ENCODE measurements at regions not wholly inside any gene's neighbourhood (a gene's known extent, or its start where the extent isn't known, plus 50 kb on each side); places are given as distances from the start of the nearest gene placed in this dataset.

DNA sequence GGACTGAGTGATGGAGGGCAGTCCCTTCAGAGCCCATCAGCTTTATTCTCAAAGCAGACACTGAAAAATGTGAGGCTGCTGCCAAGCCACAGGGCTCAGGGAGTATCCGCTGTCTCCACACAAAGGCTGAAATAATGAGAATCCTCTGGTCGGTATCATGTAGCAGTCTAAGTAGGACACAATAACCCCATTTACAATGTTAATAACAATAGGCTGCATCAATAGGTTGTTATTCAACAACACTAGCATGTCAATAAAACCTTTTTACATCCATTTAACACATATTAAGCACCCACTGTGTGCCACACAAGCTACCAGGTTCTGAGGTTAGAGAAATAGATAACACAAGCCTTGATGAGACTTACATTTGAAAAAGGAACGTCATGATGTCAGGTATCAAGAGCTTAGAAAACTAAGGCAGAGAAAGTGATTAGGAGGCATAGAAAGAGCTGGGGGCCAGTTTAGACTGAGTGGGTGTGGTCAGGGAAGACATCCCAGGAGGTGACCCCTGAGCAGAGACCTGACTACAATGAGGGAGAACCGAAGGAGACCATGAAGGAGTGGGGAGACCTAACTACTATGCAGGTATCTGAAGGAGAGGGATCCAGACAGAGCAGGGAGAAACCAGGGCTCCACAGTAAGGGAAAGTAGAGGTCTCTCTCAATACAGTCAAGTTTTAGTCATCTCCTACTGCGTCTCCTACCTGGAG lies 140.1 kb upstream of the GRIA1 start:
- TF ChIP-seq MYB (IDR thresholded peaks at IDR 0.05; ENCODE audit: borderline replicate concordance, low read depth, low read length) (no peak), RCOR1 (conservative IDR thresholded peaks at IDR 0.05; ENCODE audit: low read depth, low read length) (no peak), SIX5 (IDR thresholded peaks at IDR 0.05; ENCODE audit: low read depth, low read length, severe bottlenecking) (no peak), TAF1 (IDR thresholded peaks at IDR 0.05; ENCODE audit: borderline replicate concordance, low read depth, low read length) (no peak), YBX1 (IDR thresholded peaks at IDR 0.05) (no peak), FOS (IDR thresholded peaks at IDR 0.05; ENCODE audit: borderline replicate concordance, extremely low read depth, insufficient read length) (no peak), EP300 (IDR thresholded peaks at IDR 0.05; ENCODE audit: borderline replicate concordance in 1 of 2, control insufficient read depth in 1 of 2, low read depth in 2 of 2, low read length in 2 of 2) (no peak), ZNF207 (IDR thresholded peaks at IDR 0.05; ENCODE audit: borderline replicate concordance) (no peak), NBN (IDR thresholded peaks at IDR 0.05) (no peak)
- TF ChIP-seq, protein P1, sequence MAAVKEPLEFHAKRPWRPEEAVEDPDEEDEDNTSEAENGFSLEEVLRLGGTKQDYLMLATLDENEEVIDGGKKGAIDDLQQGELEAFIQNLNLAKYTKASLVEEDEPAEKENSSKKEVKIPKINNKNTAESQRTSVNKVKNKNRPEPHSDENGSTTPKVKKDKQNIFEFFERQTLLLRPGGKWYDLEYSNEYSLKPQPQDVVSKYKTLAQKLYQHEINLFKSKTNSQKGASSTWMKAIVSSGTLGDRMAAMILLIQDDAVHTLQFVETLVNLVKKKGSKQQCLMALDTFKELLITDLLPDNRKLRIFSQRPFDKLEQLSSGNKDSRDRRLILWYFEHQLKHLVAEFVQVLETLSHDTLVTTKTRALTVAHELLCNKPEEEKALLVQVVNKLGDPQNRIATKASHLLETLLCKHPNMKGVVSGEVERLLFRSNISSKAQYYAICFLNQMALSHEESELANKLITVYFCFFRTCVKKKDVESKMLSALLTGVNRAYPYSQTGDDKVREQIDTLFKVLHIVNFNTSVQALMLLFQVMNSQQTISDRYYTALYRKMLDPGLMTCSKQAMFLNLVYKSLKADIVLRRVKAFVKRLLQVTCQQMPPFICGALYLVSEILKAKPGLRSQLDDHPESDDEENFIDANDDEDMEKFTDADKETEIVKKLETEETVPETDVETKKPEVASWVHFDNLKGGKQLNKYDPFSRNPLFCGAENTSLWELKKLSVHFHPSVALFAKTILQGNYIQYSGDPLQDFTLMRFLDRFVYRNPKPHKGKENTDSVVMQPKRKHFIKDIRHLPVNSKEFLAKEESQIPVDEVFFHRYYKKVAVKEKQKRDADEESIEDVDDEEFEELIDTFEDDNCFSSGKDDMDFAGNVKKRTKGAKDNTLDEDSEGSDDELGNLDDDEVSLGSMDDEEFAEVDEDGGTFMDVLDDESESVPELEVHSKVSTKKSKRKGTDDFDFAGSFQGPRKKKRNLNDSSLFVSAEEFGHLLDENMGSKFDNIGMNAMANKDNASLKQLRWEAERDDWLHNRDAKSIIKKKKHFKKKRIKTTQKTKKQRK (IDR thresholded peaks at IDR 0.05; ENCODE audit: low read depth, low read length): no peak
- Histone ChIP-seq H3K36me3 (ENCODE audit: control insufficient read depth in 2 of 2, insufficient read depth in 2 of 2, low read length in 1 of 2) (no peaks in the 10 kb centered on the region), H3K79me2 (ENCODE audit: control insufficient read depth, insufficient read depth, low read length) (no peaks in the 10 kb centered on the region), H3K27ac (ENCODE audit: control insufficient read depth, insufficient read depth) (no peak overlapping the region), H3K4me1 (ENCODE audit: control insufficient read depth, insufficient read depth, low read length) (peaks cover 12% of the 10 kb centered on the region), H2AFZ (ENCODE audit: control insufficient read depth, low read depth, low read length) (no peak overlapping the region), H3K9me3 (replicated peaks; ENCODE audit: control insufficient read depth, insufficient read depth, low read length) (no peaks in the 10 kb centered on the region), H3K27me3 (replicated peaks in 1 of 2; ENCODE audit: control insufficient read depth in 2 of 2, insufficient read depth in 2 of 2, low read length in 1 of 2) (no peaks in the 10 kb centered on the region; a peak in 1 of 4 replicates), H3K4me3 (no peak overlapping the region), H3K9ac (ENCODE audit: control insufficient read depth, insufficient read depth, low read length) (no peak overlapping the region), H3K4me2 (ENCODE audit: control insufficient read depth, insufficient read depth) (no peak overlapping the region), H4K20me1 (ENCODE audit: control insufficient read depth, insufficient read depth) (no peaks in the 10 kb centered on the region)
- ATAC-seq (no peak), DNase-seq (ENCODE audit: low read depth, low spot score) (no peak), FAIRE-seq (no peak)
- ChIA-PET SMC1A (ENCODE audit: uncharacterized antibody, unreplicated experiment) (interaction anchor here (1.1 to 1.3 kb wide), 2 partner anchors 8 to 708 kb away, joined by 3 read pairs; no protein-coding TSS in a partner anchor), CTCF (interaction anchor here (0.7 kb wide), 1 partner anchor 13 kb away, joined by 3 read pairs; no protein-coding TSS in a partner anchor), RAD21 (ENCODE audit: unreplicated experiment) (interaction anchor here (0.7 kb wide), 1 partner anchor 111 kb away, joined by 3 read pairs; no protein-coding TSS in a partner anchor), POLR2A (interaction anchor here (0.7 to 0.9 kb wide), 2 partner anchors 8 to 206 kb away, joined by 3 to 7 read pairs; no protein-coding TSS in a partner anchor)
- intact Hi-C loops (cut with micrococcal nuclease; ENCODE audit: unreplicated experiment) (no loop called here), in situ Hi-C loops (cut with MboI) (no loop called here)
- no TSS peak for BruUV-seq (replicated peaks)
- WGBS (ENCODE audit: insufficient coverage, insufficient replicate concordance, low lambda C conversion rate, missing lambda C conversion rate): 57% methylated on average over 5 of the region's 5 CpGs
